GM23338 (cell line): ENCODE measurements at regions not wholly inside any gene's neighbourhood (a gene's known extent, or its start where the extent isn't known, plus 50 kb on each side); places are given as distances from the start of the nearest gene placed in this dataset.

Source experiments
- ATAC-seq: fragments of 200-7000 bp; cut with Tn5 transposase; 3 replicates; pipeline ENCODE4 v1.9.1; 2020
- DNase-seq: peaks from one replicate; pipeline ENCODE4 v3.0.0-alpha.2; 2015; ENCODE audit warnings: low spot score
- H2AFZ ChIP-seq: fragments of 200-600 bp; sonication (generic); 2 replicates; pipeline ENCODE4 v1.8.0; 2016; ENCODE audit warnings: antibody characterized with exemption, mild to moderate bottlenecking, moderate library complexity
- H3F3A ChIP-seq: fragments of 200-600 bp; sonication (generic); replicated peaks from 2 replicates; pipeline ENCODE4 v1.8.0; 2017; ENCODE audit warnings: antibody characterized with exemption, mixed run types, low read depth
- H3K27ac ChIP-seq: fragments of 200-600 bp; sonication (generic); 2 replicates; pipeline ENCODE4 v1.6.1; 2016; ENCODE audit warnings: low read depth
- H3K27me3 ChIP-seq: fragments of 200-600 bp; sonication (generic); 2 replicates; pipeline ENCODE4 v1.8.0; 2016; ENCODE audit warnings: mild to moderate bottlenecking, mixed run types, moderate library complexity; ENCODE audit not compliant: insufficient read depth
- H3K36me3 ChIP-seq: fragments of 200-600 bp; sonication (generic); 2 replicates; pipeline ENCODE4 v1.8.0; 2016; ENCODE audit warnings: mild to moderate bottlenecking; ENCODE audit not compliant: insufficient read depth
- H3K4me1 ChIP-seq: fragments of 200-600 bp; sonication (generic); 2 replicates; pipeline ENCODE4 v1.8.0; 2016; ENCODE audit warnings: mild to moderate bottlenecking, moderate library complexity; ENCODE audit not compliant: insufficient read depth
- H3K4me2 ChIP-seq: fragments of 200-600 bp; sonication (generic); 2 replicates; pipeline ENCODE4 v1.7.1; 2017; ENCODE audit warnings: mixed run types
- H3K4me3 ChIP-seq: fragments of 200-600 bp; sonication (generic); 2 replicates; pipeline ENCODE4 v1.6.1; 2016; ENCODE audit warnings: mixed run types
- H3K79me2 ChIP-seq: fragments of 200-600 bp; sonication (generic); replicated peaks from 2 replicates; pipeline ENCODE4 v1.8.0; 2017; ENCODE audit warnings: mild to moderate bottlenecking; ENCODE audit not compliant: insufficient read depth
- H3K9me2 ChIP-seq: fragments of 200-600 bp; sonication (generic); 2 replicates; pipeline ENCODE4 v1.8.0; 2017; ENCODE audit not compliant: insufficient read depth
- H4K20me1 ChIP-seq: fragments of 200-600 bp; sonication (generic); replicated peaks from 2 replicates; pipeline ENCODE4 v1.8.0; 2017; ENCODE audit warnings: mild to moderate bottlenecking; ENCODE audit not compliant: insufficient read depth
- H3K27ac Mint-ChIP-seq: 2 replicates; pipeline ENCODE4 v1.8.0; 2020; ENCODE audit warnings: inconsistent platforms, mild to moderate bottlenecking, moderate library complexity, mixed read lengths
- H3K27me3 Mint-ChIP-seq: 3 replicates; pipeline ENCODE4 v1.8.0; 2022; ENCODE audit warnings: low read depth, mild to moderate bottlenecking, moderate library complexity, mixed read lengths, inconsistent platforms; ENCODE audit not compliant: insufficient read depth, poor library complexity
- H3K36me3 Mint-ChIP-seq: 3 replicates; pipeline ENCODE4 v1.8.0; 2021; ENCODE audit warnings: low read depth, mild to moderate bottlenecking, inconsistent platforms, moderate library complexity, mixed read lengths
- H3K4me1 Mint-ChIP-seq: 3 replicates; pipeline ENCODE4 v1.8.0; 2020; ENCODE audit warnings: mild to moderate bottlenecking, inconsistent platforms, mixed read lengths
- H3K4me3 Mint-ChIP-seq: 3 replicates; pipeline ENCODE4 v1.8.0; 2021; ENCODE audit warnings: moderate library complexity, mild to moderate bottlenecking, inconsistent platforms, mixed read lengths
- H3K9me3 Mint-ChIP-seq: 3 replicates; pipeline ENCODE4 v1.8.0; 2020; ENCODE audit warnings: moderate library complexity, mild to moderate bottlenecking, inconsistent platforms, mixed read lengths
- CREB1 ChIP-seq: fragments of 250-450 bp; sonication (Bioruptor Pico); IDR thresholded peaks from 2 replicates; pipeline ENCODE4 v1.5.0; 2020; ENCODE audit warnings: low read depth, mild to moderate bottlenecking, moderate library complexity
- ETS1 ChIP-seq: IDR thresholded peaks from 2 replicates; pipeline ENCODE4 v1.6.1; 2016; ENCODE audit warnings: antibody characterized with exemption
- EZH2 ChIP-seq: fragments of 200-600 bp; sonication (generic); IDR thresholded peaks from one replicate; pipeline ENCODE4 v1.8.0; 2017; ENCODE audit warnings: antibody characterized with exemption, mild to moderate bottlenecking, low read depth; ENCODE audit not compliant: unreplicated experiment
- EZH2phosphoT487 ChIP-seq: fragments of 200-600 bp; sonication (generic); IDR thresholded peaks from one replicate; pipeline ENCODE4 v1.8.1; 2018; ENCODE audit warnings: antibody characterized with exemption; ENCODE audit not compliant: unreplicated experiment
- JUNB ChIP-seq: IDR thresholded peaks from one replicate; pipeline ENCODE4 v1.6.1; 2016; ENCODE audit warnings: antibody characterized with exemption; ENCODE audit not compliant: unreplicated experiment
- NANOG ChIP-seq: IDR thresholded peaks from 2 replicates; pipeline ENCODE4 v1.6.1; 2016; ENCODE audit warnings: antibody characterized with exemption, borderline replicate concordance
- POLR2AphosphoS5 ChIP-seq: IDR thresholded peaks from 2 replicates; pipeline ENCODE4 v1.6.1; 2016; ENCODE audit warnings: antibody characterized with exemption, low read depth
- REST ChIP-seq: IDR thresholded peaks from one replicate; pipeline ENCODE4 v1.6.1; 2018; ENCODE audit warnings: antibody characterized with exemption; ENCODE audit not compliant: unreplicated experiment
- STAT1 ChIP-seq: IDR thresholded peaks from one replicate; pipeline ENCODE4 v1.6.1; 2016; ENCODE audit warnings: antibody characterized with exemption; ENCODE audit not compliant: unreplicated experiment
- ZNF114 ChIP-seq: fragments of 250-450 bp; sonication (Bioruptor Pico); IDR thresholded peaks from 2 replicates; pipeline ENCODE4 v1.5.0; 2020; ENCODE audit warnings: mild to moderate bottlenecking, moderate library complexity
- ZNF331 ChIP-seq: fragments of 250-450 bp; sonication (Bioruptor Pico); IDR thresholded peaks from 2 replicates; pipeline ENCODE4 v1.5.0; 2020; ENCODE audit warnings: low read depth, mild to moderate bottlenecking, moderate library complexity
- TF ChIP-seq, protein P1 (sequence below): fragments of 250-450 bp; sonication (Bioruptor Pico); IDR thresholded peaks from 2 replicates; pipeline ENCODE4 v1.5.0; 2020; ENCODE audit warnings: mild to moderate bottlenecking, moderate library complexity
- TF ChIP-seq, protein P2 (sequence below), 2 experiments: fragments of 200-600 bp in 1 of 2; sonication (generic) in 1 of 2; conservative IDR thresholded peaks; 2 replicates each; pipeline versions ENCODE4 v1.5.1 to v1.6.1; 2016 to 2017; ENCODE audit warnings: antibody characterized with exemption in 2 of 2, low read depth in 2 of 2, mild to moderate bottlenecking in 2 of 2, moderate library complexity in 1 of 2

DNA sequence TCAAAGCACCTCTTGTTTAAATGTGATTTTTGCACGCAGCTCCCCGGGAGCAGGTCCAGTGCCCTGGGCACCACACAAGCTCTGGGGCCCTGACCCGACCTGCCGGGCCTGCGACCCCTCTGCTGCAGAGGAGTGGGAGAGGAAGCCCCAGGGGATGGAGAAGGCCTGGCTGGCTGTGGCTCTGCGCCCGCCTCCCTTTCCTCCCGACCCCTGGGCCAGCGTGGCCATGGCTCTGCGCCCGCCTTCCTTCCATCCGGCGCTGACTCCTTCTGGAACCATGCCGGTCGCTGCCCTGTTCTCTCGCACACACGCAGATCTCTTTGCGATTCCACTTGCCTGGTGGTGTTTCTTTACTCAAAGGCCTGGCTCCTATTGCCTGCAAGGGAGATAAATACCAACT is 166.5 kb upstream of the SALL3 start:
- Histone ChIP-seq H4K20me1 (no peaks in the 10 kb centered on the region), H3K9me2 (no peaks in the 10 kb centered on the region), H3K79me2 (no peaks in the 10 kb centered on the region), H2AFZ (no peak overlapping the region), H3K36me3 (no peaks in the 10 kb centered on the region), H3F3A (peaks cover 7% of the 10 kb centered on the region), H3K27ac (no peak overlapping the region), H3K4me2 (no peak overlapping the region), H3K27me3 (no peaks in the 10 kb centered on the region), H3K4me1 (no peaks in the 10 kb centered on the region), H3K4me3 (no peak overlapping the region)
- no peaks in the 10 kb centered on the region for H3K27me3 Mint-ChIP-seq
- no peak for TF ChIP-seq EZH2
- no peak for TF ChIP-seq EZH2phosphoT487
- no peak for TF ChIP-seq NANOG
- TF ChIP-seq STAT1 = no peak
- TF ChIP-seq JUNB = no peak
- no peak for TF ChIP-seq CREB1 (CRISPR knock-in tag)
- TF ChIP-seq, protein P1, sequence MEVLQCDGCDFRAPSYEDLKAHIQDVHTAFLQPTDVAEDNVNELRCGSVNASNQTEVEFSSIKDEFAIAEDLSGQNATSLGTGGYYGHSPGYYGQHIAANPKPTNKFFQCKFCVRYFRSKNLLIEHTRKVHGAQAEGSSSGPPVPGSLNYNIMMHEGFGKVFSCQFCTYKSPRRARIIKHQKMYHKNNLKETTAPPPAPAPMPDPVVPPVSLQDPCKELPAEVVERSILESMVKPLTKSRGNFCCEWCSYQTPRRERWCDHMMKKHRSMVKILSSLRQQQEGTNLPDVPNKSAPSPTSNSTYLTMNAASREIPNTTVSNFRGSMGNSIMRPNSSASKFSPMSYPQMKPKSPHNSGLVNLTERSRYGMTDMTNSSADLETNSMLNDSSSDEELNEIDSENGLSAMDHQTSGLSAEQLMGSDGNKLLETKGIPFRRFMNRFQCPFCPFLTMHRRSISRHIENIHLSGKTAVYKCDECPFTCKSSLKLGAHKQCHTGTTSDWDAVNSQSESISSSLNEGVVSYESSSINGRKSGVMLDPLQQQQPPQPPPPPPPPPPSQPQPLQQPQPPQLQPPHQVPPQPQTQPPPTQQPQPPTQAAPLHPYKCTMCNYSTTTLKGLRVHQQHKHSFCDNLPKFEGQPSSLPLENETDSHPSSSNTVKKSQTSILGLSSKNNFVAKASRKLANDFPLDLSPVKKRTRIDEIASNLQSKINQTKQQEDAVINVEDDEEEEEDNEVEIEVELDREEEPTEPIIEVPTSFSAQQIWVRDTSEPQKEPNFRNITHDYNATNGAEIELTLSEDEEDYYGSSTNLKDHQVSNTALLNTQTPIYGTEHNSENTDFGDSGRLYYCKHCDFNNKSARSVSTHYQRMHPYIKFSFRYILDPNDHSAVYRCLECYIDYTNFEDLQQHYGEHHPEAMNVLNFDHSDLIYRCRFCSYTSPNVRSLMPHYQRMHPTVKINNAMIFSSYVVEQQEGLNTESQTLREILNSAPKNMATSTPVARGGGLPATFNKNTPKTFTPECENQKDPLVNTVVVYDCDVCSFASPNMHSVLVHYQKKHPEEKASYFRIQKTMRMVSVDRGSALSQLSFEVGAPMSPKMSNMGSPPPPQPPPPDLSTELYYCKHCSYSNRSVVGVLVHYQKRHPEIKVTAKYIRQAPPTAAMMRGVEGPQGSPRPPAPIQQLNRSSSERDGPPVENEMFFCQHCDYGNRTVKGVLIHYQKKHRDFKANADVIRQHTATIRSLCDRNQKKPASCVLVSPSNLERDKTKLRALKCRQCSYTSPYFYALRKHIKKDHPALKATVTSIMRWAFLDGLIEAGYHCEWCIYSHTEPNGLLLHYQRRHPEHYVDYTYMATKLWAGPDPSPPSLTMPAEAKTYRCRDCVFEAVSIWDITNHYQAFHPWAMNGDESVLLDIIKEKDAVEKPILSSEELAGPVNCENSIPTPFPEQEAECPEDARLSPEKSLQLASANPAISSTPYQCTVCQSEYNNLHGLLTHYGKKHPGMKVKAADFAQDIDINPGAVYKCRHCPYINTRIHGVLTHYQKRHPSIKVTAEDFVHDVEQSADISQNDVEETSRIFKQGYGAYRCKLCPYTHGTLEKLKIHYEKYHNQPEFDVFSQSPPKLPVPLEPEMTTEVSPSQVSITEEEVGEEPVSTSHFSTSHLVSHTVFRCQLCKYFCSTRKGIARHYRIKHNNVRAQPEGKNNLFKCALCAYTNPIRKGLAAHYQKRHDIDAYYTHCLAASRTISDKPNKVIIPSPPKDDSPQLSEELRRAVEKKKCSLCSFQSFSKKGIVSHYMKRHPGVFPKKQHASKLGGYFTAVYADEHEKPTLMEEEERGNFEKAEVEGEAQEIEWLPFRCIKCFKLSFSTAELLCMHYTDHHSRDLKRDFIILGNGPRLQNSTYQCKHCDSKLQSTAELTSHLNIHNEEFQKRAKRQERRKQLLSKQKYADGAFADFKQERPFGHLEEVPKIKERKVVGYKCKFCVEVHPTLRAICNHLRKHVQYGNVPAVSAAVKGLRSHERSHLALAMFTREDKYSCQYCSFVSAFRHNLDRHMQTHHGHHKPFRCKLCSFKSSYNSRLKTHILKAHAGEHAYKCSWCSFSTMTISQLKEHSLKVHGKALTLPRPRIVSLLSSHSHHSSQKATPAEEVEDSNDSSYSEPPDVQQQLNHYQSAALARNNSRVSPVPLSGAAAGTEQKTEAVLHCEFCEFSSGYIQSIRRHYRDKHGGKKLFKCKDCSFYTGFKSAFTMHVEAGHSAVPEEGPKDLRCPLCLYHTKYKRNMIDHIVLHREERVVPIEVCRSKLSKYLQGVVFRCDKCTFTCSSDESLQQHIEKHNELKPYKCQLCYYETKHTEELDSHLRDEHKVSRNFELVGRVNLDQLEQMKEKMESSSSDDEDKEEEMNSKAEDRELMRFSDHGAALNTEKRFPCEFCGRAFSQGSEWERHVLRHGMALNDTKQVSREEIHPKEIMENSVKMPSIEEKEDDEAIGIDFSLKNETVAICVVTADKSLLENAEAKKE (CRISPR knock-in tag) = no peak
- no peak for TF ChIP-seq POLR2AphosphoS5
- no peak for TF ChIP-seq ZNF114 (CRISPR knock-in tag)
- TF ChIP-seq ZNF331 (CRISPR knock-in tag) = no peak
- no peak for TF ChIP-seq ETS1
- TF ChIP-seq, protein P2, sequence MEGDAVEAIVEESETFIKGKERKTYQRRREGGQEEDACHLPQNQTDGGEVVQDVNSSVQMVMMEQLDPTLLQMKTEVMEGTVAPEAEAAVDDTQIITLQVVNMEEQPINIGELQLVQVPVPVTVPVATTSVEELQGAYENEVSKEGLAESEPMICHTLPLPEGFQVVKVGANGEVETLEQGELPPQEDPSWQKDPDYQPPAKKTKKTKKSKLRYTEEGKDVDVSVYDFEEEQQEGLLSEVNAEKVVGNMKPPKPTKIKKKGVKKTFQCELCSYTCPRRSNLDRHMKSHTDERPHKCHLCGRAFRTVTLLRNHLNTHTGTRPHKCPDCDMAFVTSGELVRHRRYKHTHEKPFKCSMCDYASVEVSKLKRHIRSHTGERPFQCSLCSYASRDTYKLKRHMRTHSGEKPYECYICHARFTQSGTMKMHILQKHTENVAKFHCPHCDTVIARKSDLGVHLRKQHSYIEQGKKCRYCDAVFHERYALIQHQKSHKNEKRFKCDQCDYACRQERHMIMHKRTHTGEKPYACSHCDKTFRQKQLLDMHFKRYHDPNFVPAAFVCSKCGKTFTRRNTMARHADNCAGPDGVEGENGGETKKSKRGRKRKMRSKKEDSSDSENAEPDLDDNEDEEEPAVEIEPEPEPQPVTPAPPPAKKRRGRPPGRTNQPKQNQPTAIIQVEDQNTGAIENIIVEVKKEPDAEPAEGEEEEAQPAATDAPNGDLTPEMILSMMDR (conservative IDR thresholded peaks at IDR 0.05; ENCODE audit: low read depth in 2 of 2) = no peak
- no peak for TF ChIP-seq REST
- peak; percentile 30; the same call in 1 of the 3 replicates for ATAC-seq
- peak; percentile 8 for DNase-seq
- H3K27ac Mint-ChIP-seq = no peak overlapping the region
- no peak overlapping the region for H3K4me3 Mint-ChIP-seq
- peaks cover 97% of the 10 kb centered on the region for H3K9me3 Mint-ChIP-seq
- H3K36me3 Mint-ChIP-seq = peaks cover 49% of the 10 kb centered on the region
- no peaks in the 10 kb centered on the region for H3K4me1 Mint-ChIP-seq
